Right lobe of liver (tissue), 4 donors: ENCODE measurements at regions not wholly inside any gene's neighbourhood (a gene's known extent, or its start where the extent isn't known, plus 50 kb on each side); places are given as distances from the start of the nearest gene placed in this dataset.

Source experiments
- CTCF ChIP-seq, 4 donors: fragments of 200-600 bp in 3 of 4; fragments of 450-650 bp in 1 of 4; IDR thresholded peaks; one replicate each; pipeline versions ENCODE4 v1.5.1 to v1.8.0; 2016 to 2022; ENCODE audit warnings: antibody characterized with exemption in 4 of 4, mild to moderate bottlenecking in 2 of 4
- POLR2A ChIP-seq: fragments of 450-650 bp; IDR thresholded peaks from one replicate; pipeline ENCODE4 v1.6.1; 2017; ENCODE audit warnings: antibody characterized with exemption, mild to moderate bottlenecking
- donor health status: DM: no; HTN: no; CAD: no.
- donor health status: DM: no; HTN: no; CAD: no.
- donor health status: DM: no; HTN: yes; CAD: no.

GRCh38 chr2:191530618-191531017, 147.3 kb upstream of the NABP1 start:
- TF ChIP-seq CTCF (IDR thresholded peaks at IDR 0.05) (no peak), POLR2A (no peak)
